ENCODE measurements at regions not wholly inside any gene's neighbourhood (a gene's known extent, or its start where the extent isn't known, plus 50 kb on each side); places are given as distances from the start of the nearest gene placed in this dataset.

GRCh38 chr13:64758521-64759244 lies 2471.5 kb downstream of the PCDH9 start:
- no peak for TF ChIP-seq CTCF (IDR thresholded peaks at IDR 0.05)
- ATAC-seq (ENCODE audit: low FRiP score): no peak
- DNase-seq (ENCODE audit: low spot score): no peak

GRCh38 chr13:64756621-64757020 lies 2473.5 kb downstream of the PCDH9 start:
- DNase-seq (ENCODE audit: low spot score) (no peak), ATAC-seq (ENCODE audit: low FRiP score) (no peak)
- no peak for TF ChIP-seq CTCF (IDR thresholded peaks at IDR 0.05)

- DNase-seq (ENCODE audit: low spot score) (no peak), ATAC-seq (ENCODE audit: low FRiP score) (no peak)
- TF ChIP-seq CTCF (IDR thresholded peaks at IDR 0.05): no peak
Observed at GRCh38 chr13:64755961-64756360, 2474.2 kb downstream of the PCDH9 start.

GRCh38 chr13:64753233-64754000 lies 2476.7 kb downstream of the PCDH9 start:
- TF ChIP-seq CTCF (IDR thresholded peaks at IDR 0.05): no peak
- DNase-seq (ENCODE audit: low spot score) (no peak), ATAC-seq (ENCODE audit: low FRiP score) (no peak)

- ATAC-seq (ENCODE audit: low FRiP score) (no peak), DNase-seq (ENCODE audit: low spot score) (no peak)
- TF ChIP-seq CTCF (IDR thresholded peaks at IDR 0.05): no peak
Observed at GRCh38 chr13:64749301-64749700, 2480.8 kb downstream of the PCDH9 start.

- DNase-seq (ENCODE audit: low spot score) (no peak), ATAC-seq (ENCODE audit: low FRiP score) (no peak)
- TF ChIP-seq CTCF (IDR thresholded peaks at IDR 0.05): no peak
Observed at GRCh38 chr13:64746845-64747244, 2483.3 kb downstream of the PCDH9 start.

- DNase-seq (ENCODE audit: low spot score): no peak
- no peak for TF ChIP-seq CTCF (IDR thresholded peaks at IDR 0.05)
- no peak for ATAC-seq (ENCODE audit: low FRiP score)
Observed at GRCh38 chr13:64740493-64740892, 2489.6 kb downstream of the PCDH9 start.

Measured in omental fat pad (tissue), 3 donors.